22Rv1 (cell line): ENCODE measurements at regions not wholly inside any gene's neighbourhood (a gene's known extent, or its start where the extent isn't known, plus 50 kb on each side); places are given as distances from the start of the nearest gene placed in this dataset.

Source experiments
- CTCF ChIP-seq: fragments of 450-650 bp; IDR thresholded peaks from 2 replicates; pipeline ENCODE4 v1.5.1; 2017; ENCODE audit warnings: mild to moderate bottlenecking
- ZFX ChIP-seq: fragments of 450-650 bp; IDR thresholded peaks from 2 replicates; pipeline ENCODE4 v1.6.1; 2017; ENCODE audit warnings: antibody characterized with exemption, borderline replicate concordance

GRCh38 chr1:181264821-181265220 is 176.3 kb downstream of the IER5 start:
- TF ChIP-seq CTCF (no peak), ZFX (no peak)
